Islet of Langerhans (tissue), 1 donor: ENCODE measurements at regions not wholly inside any gene's neighbourhood (a gene's known extent, or its start where the extent isn't known, plus 50 kb on each side); places are given as distances from the start of the nearest gene placed in this dataset.

ENCODE experiments used
- FAIRE-seq: peaks from one replicate; lab custom pipeline; 2011; peaks lifted over from hg19 to GRCh38; lab: Jason Lieb, UNC

DNA sequence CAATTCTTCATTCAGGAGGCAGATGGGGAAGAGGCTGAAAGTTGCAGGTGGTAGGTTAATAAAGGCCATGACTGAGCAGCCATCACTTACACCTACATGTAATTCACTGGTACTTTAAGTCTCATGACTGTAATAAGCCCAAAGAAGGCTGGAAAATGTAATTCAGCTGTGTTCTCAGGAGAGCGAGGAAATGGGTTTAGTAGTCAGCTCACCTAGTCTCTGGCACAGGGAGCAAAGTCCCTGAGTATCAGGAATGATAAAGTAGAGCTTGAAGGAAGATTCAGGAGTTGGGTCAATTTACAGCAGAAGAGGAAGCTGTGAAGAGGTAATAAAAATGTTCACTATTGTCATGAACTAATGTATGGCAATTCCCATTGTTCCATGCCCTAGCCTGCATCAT is 393.4 kb upstream of the KAZN start:
- FAIRE-seq = no peak

DNA sequence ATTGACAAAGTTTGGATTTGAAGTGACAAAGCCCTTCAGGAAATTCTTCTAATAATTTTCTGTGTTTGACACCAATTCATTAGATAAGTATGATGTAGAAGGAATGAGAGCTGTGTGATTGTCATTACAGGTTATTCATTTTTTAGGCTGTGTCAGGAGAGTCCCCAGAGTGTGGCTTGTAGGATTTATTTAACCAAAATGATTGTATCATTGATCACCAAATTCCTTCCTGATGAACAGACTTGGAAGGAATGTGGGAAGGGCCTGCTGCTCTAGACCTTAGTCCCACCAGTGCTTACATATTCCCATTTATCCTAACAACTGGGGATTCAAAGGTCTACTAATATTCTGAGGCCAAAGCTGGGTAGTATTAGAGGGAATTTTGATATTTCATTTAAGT is 383.3 kb upstream of the KAZN start:
- FAIRE-seq = no peak

GRCh38 chr1:14217384-14217783 is 381.1 kb upstream of the KAZN start:
- no peak for FAIRE-seq

DNA sequence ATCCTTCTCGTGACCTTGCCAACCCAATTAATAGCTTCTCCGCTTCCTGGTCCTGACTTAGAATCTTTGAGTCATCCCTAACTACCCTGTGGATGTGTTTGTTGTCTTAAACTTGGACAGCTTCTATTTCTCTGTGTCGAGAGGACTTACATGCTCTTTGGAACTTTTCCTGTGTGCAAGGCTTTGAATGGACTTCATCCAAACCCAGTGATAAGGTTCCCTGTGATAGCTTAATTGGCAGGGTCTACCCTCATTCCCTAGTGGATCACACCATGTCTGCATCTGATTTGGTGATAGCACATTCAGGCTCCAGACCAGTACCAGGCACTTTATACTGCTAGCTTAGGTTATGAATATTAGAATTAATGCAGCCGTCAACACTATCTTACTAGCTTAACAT is 378.2 kb upstream of the KAZN start:
- no peak for FAIRE-seq

DNA sequence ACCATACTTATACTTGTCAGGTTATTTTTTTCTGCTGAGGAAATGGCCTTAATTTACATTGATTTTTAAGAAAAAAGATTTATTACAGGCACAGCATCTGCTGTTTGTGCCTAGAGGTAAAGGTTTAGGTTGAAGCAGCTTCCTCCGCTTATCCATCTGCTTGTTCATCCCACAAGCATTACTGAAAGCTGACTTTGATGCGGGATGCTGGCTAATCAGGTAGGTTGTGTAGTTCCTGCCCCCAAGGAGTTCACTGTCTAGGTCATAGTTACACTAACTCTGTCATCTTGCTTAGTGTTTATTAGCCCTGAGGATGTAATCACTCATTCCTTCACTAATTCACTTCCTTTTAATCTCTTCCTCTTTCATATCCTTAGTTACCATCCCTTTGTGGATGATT is 377.7 kb upstream of the KAZN start:
- no peak for FAIRE-seq

- FAIRE-seq = no peak
Observed at GRCh38 chr1:14222086-14222485, 376.4 kb upstream of the KAZN start.

DNA sequence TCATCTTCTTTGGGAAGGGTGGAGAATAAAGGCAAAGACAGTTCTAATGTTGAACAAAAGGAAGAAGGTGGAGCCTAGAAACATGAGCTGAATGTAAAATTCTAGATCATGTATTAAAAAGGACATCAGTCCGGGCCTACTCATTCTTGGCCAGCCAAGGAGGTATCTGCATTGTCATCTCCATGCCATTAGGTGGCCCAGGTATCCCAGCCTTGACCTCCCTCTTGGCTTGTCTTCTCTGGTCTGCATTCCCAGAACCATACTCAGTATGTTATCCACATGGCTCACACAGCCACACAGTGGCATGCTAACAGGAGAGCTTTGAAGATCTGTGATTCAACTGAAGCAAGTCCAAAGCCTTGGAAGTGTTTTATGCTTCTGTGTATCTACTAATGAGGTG is 369.8 kb upstream of the KAZN start:
- no peak for FAIRE-seq

GRCh38 chr1:14233510-14233909 is 365.0 kb upstream of the KAZN start:
- FAIRE-seq = no peak

GRCh38 chr1:14236097-14236496 is 362.4 kb upstream of the KAZN start:
- FAIRE-seq = no peak

- no peak for FAIRE-seq
Observed at GRCh38 chr1:14238472-14239307, 359.8 kb upstream of the KAZN start.

- no peak for FAIRE-seq
Observed at GRCh38 chr1:14240265-14240664, 358.2 kb upstream of the KAZN start.

GRCh38 chr1:14242123-14242522 is 356.4 kb upstream of the KAZN start:
- FAIRE-seq = no peak

DNA sequence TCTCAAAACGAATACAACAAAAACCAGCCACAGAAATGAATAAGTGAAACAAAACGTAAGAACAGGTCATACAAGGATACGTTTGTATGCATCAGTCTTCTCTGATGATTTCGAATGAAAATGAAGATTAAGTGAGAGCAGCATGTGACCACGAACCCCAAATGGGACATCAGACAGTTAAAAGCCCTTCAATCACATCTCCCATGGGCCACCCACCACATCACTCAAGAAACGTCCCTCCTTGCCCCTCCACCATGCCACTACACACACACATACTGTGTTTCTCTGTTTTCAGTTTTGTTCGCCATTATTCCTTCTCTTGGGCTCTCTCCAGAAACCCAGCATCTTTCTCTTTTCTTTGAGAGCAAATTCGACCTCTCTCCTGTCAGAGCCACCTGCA is 355.6 kb upstream of the KAZN start:
- no peak for FAIRE-seq

GRCh38 chr1:14245954-14246353 is 352.5 kb upstream of the KAZN start:
- FAIRE-seq = no peak

GRCh38 chr1:14246471-14246870 is 352.0 kb upstream of the KAZN start:
- FAIRE-seq = no peak

DNA sequence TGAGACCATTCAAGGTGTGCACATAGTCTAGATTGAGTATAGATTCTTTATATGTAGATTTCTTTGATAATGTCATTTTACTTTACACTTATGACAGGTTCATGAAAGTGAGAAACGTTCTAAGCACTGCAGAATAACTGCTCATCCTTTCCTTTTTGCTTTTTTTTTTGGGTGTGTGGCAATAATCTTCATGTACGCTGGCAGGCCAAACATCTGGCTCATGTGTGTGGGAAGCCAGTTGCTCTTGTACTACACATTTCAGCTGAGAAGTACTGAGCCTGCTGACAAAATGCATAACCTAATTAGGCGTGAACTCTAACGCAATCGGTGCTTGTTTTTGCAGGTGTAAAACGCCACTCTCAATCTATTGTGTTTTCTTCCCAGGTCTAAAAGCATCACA is 350.8 kb upstream of the KAZN start:
- FAIRE-seq = no peak

DNA sequence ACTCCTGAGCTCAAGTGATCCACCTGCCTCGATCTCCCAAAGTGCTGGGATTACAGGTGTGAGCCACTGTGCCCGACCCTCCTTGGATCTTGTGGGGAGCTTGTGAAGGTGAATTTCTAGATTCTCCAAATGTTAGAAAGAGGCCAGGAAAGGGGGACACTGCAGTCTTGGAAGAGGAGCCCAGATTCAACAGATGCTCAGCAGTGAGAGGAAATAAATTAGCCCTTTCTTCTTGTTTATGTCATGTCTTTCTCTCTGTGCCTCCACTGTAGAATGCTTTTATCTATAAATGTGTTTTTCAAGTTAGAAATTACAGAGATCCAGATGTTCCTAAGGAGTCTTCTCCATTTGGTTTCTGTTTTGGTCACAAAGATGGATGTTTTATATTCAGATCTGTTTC is 346.6 kb upstream of the KAZN start:
- no peak for FAIRE-seq

- no peak for FAIRE-seq
Observed at GRCh38 chr1:14253676-14254075, 344.8 kb upstream of the KAZN start.

DNA sequence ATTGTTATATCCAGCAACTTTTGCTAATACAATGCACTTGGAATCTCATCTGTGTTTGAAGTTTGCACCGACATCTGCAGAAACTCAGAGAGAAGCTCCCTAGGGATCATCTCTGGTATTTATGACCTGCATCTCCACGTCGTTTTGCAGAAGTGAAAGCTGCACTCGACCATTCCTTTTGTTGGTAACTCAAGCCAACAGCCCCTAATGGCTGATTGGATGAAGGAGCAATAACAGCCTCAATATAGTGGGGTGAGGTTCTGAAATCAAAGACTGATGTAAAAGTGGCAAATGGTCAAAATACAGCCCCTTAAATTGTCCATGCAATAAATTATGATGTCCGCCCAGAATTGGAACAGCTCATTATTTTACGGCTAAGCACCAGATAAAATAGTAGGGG is 344.2 kb upstream of the KAZN start:
- no peak for FAIRE-seq

- FAIRE-seq = no peak
Observed at GRCh38 chr1:14255233-14255632, 343.3 kb upstream of the KAZN start.

DNA sequence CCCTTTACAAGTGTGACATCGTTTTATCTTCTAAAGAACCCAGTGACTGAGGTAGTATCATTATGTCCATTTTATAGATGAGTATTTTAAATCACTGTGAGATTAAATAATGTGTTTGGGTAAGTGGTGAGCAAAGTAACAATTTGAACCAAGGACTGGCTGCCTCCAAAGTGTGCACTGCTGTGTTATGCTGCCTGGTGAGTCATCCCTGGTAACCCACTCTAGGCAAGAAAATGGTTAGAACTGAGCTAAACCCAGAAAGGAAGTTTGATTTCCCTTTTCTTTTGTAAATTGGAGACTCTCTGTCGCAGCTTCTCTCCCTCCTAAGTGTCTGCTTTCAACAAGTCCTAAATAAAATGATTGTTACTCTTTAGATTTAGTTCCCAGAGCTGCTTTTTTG is 342.8 kb upstream of the KAZN start:
- FAIRE-seq = no peak

DNA sequence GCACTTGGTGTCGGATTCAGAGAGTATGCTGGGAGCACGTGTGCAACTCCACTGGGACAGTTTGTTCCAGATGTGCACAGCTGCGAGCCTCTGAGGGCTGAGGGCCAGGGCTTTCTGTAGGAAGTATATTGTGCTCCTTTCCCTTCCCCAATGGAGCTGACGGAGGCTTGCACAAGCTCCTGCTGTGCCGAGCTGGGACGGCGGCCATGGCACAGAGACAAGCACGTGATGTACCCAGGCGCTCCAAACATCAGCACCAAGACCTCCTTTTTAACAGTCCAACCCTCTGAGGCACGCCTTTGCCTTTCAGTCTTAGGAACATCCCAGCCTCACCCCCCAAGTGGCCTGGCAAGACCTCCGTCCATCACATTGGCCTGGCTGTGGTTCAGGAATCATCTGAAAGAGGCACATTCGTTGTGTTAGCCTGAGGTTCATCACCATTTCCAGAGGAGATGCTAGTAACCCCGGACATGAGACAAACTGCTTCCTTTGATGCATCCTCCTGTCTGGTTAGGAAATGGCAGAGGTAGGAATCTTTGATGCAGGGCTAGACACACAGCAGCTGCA is 339.2 kb upstream of the KAZN start:
- FAIRE-seq = no peak

GRCh38 chr1:14260480-14260879 is 338.0 kb upstream of the KAZN start:
- FAIRE-seq = no peak

DNA sequence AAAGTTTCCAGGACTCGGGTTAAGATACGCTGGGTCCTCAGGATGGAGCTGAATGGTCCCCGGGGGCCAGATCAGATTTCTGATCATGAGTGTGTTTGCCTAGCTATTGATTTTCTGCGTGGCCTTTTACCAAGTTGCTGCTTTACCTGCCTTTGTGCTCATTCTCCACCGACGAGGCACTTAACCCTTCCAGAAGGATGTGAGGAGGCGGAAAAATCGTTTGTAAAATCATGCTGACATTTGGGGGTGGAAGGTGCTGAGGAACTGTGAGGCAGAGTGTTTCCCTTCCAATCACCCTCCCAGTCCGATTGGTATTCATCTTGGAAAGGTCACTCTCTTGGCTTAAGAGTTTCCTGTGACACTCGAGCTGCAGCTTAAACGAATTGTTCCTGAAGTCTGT is 337.1 kb upstream of the KAZN start:
- no peak for FAIRE-seq
